KMS-11 (cell line): ENCODE measurements at regions not wholly inside any gene's neighbourhood (a gene's known extent, or its start where the extent isn't known, plus 50 kb on each side); places are given as distances from the start of the nearest gene placed in this dataset.
"Not testable (repeated sequence)": the region's sequence is repeated elsewhere in the genome, so short reads cannot be mapped to it uniquely, and the experiment has no call there.

Source experiments
- H2AFZ ChIP-seq: fragments of 200-600 bp; sonication (generic); 2 replicates; pipeline ENCODE4 v1.6.1; 2016; ENCODE audit warnings: antibody characterized with exemption, mixed run types, low read depth
- H3K27ac ChIP-seq: fragments of 200-600 bp; sonication (generic); 2 replicates; pipeline ENCODE4 v1.6.1; 2016; ENCODE audit warnings: mild to moderate bottlenecking, mixed run types
- H3K27me3 ChIP-seq: fragments of 200-600 bp; sonication (generic); 2 replicates; pipeline ENCODE4 v1.6.1; 2017; ENCODE audit warnings: mild to moderate bottlenecking, low read depth, mixed run types, moderate library complexity; ENCODE audit not compliant: insufficient read depth
- H3K36me3 ChIP-seq: fragments of 200-600 bp; sonication (generic); 2 replicates; pipeline ENCODE4 v1.6.1; 2017; ENCODE audit warnings: mild to moderate bottlenecking, mixed run types; ENCODE audit not compliant: insufficient read depth
- H3K4me1 ChIP-seq: fragments of 200-600 bp; sonication (generic); 2 replicates; pipeline ENCODE4 v1.6.1; 2016; ENCODE audit warnings: mild to moderate bottlenecking, low read depth, mixed run types; ENCODE audit not compliant: poor library complexity, severe bottlenecking
- H3K4me2 ChIP-seq: fragments of 200-600 bp; sonication (generic); 2 replicates; pipeline ENCODE4 v1.7.0; 2016; ENCODE audit warnings: mild to moderate bottlenecking, mixed run types
- H3K4me3 ChIP-seq: fragments of 200-600 bp; sonication (generic); IDR thresholded peaks from 2 replicates; pipeline ENCODE4 v1.6.1; 2017; ENCODE audit warnings: low read depth, low read length, mixed read lengths; ENCODE audit not compliant: insufficient read depth
- H3K79me2 ChIP-seq: fragments of 200-600 bp; sonication (generic); 2 replicates; pipeline ENCODE4 v1.6.1; 2016; ENCODE audit warnings: low read depth, mixed run types; ENCODE audit not compliant: insufficient read depth
- H3K9ac ChIP-seq: fragments of 200-600 bp; sonication (generic); 2 replicates; pipeline ENCODE4 v1.6.1; 2016; ENCODE audit warnings: mild to moderate bottlenecking, mixed run types
- H4K20me1 ChIP-seq: fragments of 200-600 bp; sonication (generic); 2 replicates; pipeline ENCODE4 v1.6.1; 2016; ENCODE audit warnings: mild to moderate bottlenecking, mixed run types; ENCODE audit not compliant: insufficient read depth
- CTCF ChIP-seq: fragments of 200-600 bp; sonication (generic); conservative IDR thresholded peaks from 2 replicates; pipeline ENCODE4 v1.6.1; 2017; ENCODE audit warnings: low read depth, mild to moderate bottlenecking, antibody characterized with exemption, low read length, moderate library complexity, mixed read lengths

- no peak overlapping the region for H3K9ac ChIP-seq
- TF ChIP-seq CTCF = no peak
- H3K4me1 ChIP-seq = no peaks in the 10 kb centered on the region
- no peak overlapping the region for H3K4me3 ChIP-seq
- H3K4me2 ChIP-seq = no peak overlapping the region
- H3K27ac ChIP-seq = no peak overlapping the region
- no peaks in the 10 kb centered on the region for H3K79me2 ChIP-seq
- H4K20me1 ChIP-seq = no peaks in the 10 kb centered on the region
- H2AFZ ChIP-seq = no peak overlapping the region
- H3K36me3 ChIP-seq = no peaks in the 10 kb centered on the region
- H3K27me3 ChIP-seq = no peaks in the 10 kb centered on the region
Measured at GRCh38 chr7:8871716-8872115, 438.3 kb downstream of the NXPH1 start.

GRCh38 chr7:8881916-8882315 is 448.5 kb downstream of the NXPH1 start:
- no peak overlapping the region for H3K4me3 ChIP-seq
- no peak overlapping the region for H2AFZ ChIP-seq

GRCh38 chr7:8885480-8886000 is 452.1 kb downstream of the NXPH1 start:
- no peaks in the 10 kb centered on the region for H3K79me2 ChIP-seq
- no peaks in the 10 kb centered on the region for H3K4me1 ChIP-seq
- no peak overlapping the region for H3K4me2 ChIP-seq
- no peak overlapping the region for H3K27ac ChIP-seq
- no peak overlapping the region for H3K9ac ChIP-seq
- H3K27me3 ChIP-seq = no peaks in the 10 kb centered on the region
- H3K36me3 ChIP-seq = no peaks in the 10 kb centered on the region
- H2AFZ ChIP-seq = no peak overlapping the region
- no peaks in the 10 kb centered on the region for H4K20me1 ChIP-seq
- no peak for TF ChIP-seq CTCF
- H3K4me3 ChIP-seq = no peak overlapping the region

More at GRCh38 chr7:8881916-8882315, 448.5 kb downstream of the NXPH1 start:
- Histone ChIP-seq H3K9ac (no peak overlapping the region), H3K27me3 (no peaks in the 10 kb centered on the region), H3K79me2 (no peaks in the 10 kb centered on the region), H3K4me2 (no peak overlapping the region), H3K36me3 (no peaks in the 10 kb centered on the region), H3K27ac (no peak overlapping the region), H3K4me1 (no peaks in the 10 kb centered on the region), H4K20me1 (no peaks in the 10 kb centered on the region)
- no peak for TF ChIP-seq CTCF

GRCh38 chr7:8890346-8890745 is 456.9 kb downstream of the NXPH1 start:
- not testable (repeated sequence) for H3K27ac ChIP-seq, H3K4me1 ChIP-seq, H3K9ac ChIP-seq, H3K4me2 ChIP-seq, H3K27me3 ChIP-seq, H4K20me1 ChIP-seq, H3K36me3 ChIP-seq, H3K79me2 ChIP-seq, H3K4me3 ChIP-seq, H2AFZ ChIP-seq

- no peak overlapping the region for H3K4me3 ChIP-seq
- no peak for TF ChIP-seq CTCF
- no peak overlapping the region for H3K27ac ChIP-seq
- no peak overlapping the region for H2AFZ ChIP-seq
- H3K27me3 ChIP-seq = no peaks in the 10 kb centered on the region
- no peaks in the 10 kb centered on the region for H4K20me1 ChIP-seq
- no peak overlapping the region for H3K9ac ChIP-seq
- no peaks in the 10 kb centered on the region for H3K79me2 ChIP-seq
- H3K4me1 ChIP-seq = peaks cover 23% of the 10 kb centered on the region
- H3K4me2 ChIP-seq = no peak overlapping the region
- no peaks in the 10 kb centered on the region for H3K36me3 ChIP-seq
Measured at GRCh38 chr7:8893775-8894174, 460.4 kb downstream of the NXPH1 start.
